Kidney tubule cell (primary cell): ENCODE measurements at regions not wholly inside any gene's neighbourhood (a gene's known extent, or its start where the extent isn't known, plus 50 kb on each side); places are given as distances from the start of the nearest gene placed in this dataset.

Source experiments
- DNase-seq: peaks from one replicate; pipeline ENCODE4 v3.0.0-alpha.2; 2018; ENCODE audit warnings: low spot score

DNA sequence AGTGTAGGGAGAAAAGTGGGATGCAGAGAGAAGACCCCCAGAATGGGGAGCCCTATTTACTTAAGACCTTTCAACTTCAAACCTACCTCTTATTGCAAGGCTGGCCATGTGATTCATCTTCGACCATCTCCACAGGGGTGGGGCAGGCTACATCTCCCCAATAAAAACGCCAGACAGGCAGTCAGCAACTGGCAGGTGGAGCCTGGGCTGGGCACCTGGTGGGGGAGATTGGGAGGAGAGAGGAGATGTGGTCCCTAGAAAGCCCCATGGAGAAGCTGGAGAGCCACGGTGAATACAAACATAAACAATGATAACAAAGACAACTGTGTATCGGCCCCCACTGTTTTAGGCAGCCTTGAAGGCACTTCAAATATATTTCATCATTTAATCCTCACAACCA, 336.7 kb upstream of the PROX1 start:
- no peak for DNase-seq

DNA sequence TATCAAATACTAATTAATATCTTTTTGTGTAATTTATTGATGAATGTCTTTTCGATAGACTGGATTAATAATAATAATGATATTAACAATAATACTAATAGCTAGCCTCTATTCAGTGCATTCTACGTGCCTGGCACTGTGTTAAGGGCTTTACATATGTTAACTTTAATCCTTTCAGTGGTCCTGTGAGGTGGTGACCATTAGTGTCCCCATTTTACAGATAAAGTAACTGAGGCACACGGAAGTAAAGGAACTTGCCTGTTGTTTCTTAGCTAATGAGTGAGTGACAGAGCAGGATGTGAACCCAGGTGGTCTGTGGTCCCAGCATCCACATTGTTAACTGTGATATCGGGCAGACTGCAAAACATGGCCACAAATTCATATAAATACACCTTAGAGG, 335.7 kb upstream of the PROX1 start:
- no peak for DNase-seq

- no peak for DNase-seq
These were observed 331.7 kb upstream of the PROX1 start for GRCh38 chr1:213656039-213656438.

DNA sequence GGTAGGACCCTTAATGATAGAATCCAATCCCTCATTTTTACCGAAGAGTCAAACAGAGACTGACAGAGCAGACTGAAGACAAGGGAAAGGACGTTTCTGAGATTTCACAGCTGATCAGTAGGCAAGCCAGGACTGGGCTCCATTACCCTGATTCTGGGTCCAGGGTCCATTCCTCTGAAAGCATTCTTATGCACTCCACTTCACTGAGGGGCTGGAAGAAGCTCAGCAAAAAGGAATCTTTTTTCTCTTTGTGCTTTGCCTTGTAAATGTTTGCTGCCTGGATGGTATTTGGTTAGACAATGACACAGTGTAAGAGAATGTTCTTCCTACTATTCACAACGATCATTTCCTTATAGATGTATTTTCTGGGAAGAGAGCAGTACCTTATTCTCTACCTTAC, 331.3 kb upstream of the PROX1 start:
- peak; percentile 20 for DNase-seq

GRCh38 chr1:213657013-213657412, 330.8 kb upstream of the PROX1 start:
- no peak for DNase-seq

- DNase-seq = no peak
These were observed 329.9 kb upstream of the PROX1 start for GRCh38 chr1:213657879-213658278.

DNA sequence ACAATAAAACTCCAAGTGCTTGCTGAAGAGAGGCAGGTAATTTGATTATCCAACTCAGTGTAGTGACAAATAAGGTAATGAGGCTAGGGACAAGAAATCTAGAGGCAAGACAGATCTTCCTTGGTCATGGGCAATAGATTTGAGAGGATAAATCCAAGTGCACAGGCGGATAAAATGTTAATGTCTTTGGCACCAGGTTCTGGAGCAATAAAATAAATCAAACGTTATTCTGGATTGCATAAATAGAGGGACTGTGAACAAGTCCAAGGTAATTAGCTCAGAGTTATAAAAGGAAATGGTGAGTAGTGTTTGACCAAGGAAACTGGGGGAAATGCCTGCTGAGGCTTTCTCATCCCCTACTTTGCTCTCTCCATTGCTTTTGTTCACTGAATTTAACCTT, 329.3 kb upstream of the PROX1 start:
- DNase-seq = no peak

DNA sequence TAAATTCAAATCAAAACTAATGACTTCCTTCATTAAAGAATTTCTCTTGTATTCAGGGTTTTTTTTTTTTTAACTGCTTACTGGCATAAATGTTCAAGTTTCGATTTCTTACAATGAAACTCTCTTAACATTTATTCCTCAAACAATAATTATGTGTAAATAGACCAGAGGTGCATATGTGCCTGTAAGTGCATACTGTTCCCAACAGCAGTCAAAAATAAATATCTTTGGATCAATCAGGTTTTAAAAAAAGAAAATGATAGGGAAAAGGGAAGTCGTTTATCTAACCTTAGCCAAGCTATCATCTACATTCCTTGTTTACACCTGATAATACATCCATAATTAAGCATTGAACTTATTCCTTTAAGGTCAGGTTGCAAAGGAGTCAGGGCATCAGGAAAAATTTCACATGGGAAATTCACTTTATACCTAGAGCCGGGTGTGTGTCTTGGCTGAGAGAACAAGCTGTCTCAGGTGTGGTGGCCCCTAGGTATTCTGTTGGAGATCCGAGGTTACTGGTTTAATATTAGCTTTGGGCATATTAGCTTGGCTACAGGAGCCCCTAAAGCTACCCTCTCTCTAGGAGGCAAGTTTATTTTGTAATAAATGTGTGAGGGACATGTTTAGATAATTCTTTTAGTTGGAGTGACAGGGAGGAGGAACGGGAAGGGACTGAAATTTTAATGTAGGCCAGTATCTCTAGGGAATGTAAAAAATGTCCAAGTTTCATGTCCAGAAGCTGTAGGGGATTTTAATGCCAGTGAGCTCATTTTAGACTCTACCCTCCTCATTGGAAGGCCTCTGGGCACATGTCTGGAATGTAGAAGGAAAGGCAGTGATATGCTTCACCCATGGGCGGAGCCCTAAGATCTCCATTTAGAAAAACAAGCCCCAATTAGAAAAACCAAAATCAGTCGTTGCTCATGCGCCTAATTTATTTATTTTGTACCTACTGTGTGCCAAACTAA, 327.9 kb upstream of the PROX1 start:
- no peak for DNase-seq

DNA sequence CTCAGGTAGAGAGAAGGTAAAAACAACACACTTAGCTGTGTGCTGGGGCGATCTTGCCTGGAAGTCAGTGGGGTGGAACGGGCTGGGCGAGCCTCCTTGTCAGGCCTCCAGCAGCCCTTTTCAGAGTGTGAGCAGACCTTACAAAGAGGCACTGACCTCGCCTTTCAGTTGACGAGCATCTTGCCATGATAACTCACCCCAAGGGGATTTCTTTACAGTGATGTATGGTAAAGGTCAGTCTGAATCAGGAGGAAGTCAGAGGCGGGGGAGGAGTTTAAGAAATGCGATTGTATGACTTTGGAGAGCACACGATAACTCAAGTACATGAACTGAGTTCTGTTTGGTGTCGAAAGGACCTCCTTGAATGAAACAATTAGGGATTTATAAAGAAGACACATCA, 326.5 kb upstream of the PROX1 start:
- no peak for DNase-seq

GRCh38 chr1:213666113-213666512, 321.7 kb upstream of the PROX1 start:
- DNase-seq = no peak

DNA sequence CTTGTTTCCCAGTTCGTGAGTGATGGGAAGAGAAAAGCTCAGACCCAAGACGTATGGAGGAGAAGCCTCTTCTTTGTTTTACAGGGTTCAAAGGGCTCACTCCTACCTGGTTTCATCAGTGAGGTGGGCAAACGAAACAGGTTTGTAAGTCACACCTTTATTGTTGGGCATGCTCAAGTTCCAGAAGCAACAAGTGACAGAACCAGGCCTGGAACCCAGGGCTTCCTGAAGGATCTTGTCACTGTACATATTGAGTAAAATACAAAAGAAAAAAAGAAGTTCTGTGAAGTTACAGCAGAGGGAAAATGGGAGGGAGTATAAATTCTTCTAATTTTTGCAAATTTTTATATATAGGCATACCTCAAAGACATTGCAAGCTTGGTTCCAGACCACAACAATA, 320.9 kb upstream of the PROX1 start:
- no peak for DNase-seq

- no peak for DNase-seq
These were observed 318.3 kb upstream of the PROX1 start for GRCh38 chr1:213669512-213669911.

DNA sequence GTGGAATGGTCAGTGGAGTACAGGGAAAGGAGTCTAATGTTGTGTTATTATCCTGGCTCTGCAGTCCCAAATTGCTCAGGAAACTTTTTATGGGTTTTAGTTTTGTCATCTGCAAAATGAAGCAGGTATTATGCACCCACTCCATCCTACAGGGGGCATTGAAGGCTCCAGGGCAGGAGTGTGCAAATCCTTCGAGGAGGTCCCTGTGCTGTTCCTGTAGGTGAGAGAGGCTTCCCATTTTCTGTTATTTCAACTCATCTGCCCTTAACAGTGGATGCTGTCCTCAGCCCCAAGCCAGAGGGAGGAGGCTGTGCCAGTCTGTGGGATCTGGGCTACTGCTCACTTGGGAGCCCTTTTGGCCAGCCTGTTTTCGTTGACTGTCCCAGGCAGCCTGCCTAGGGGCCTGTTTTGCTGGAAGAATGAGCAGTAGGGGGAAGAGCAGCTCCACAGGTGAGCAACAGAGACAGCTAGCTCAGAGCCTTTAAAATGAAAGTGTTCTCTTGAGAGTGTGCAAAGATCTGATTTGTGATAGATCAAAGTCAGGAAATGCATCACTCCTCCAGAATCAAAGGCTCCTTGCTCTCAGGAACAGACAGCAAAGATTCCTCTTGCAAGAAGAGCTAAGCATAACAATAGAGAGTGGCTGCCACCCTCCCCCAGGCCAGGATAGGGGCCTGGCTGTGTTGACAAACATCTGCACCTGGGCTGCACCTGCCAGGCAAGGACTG, 317.6 kb upstream of the PROX1 start:
- no peak for DNase-seq

- no peak for DNase-seq
These were observed 317.1 kb upstream of the PROX1 start for GRCh38 chr1:213670692-213671023.

DNA sequence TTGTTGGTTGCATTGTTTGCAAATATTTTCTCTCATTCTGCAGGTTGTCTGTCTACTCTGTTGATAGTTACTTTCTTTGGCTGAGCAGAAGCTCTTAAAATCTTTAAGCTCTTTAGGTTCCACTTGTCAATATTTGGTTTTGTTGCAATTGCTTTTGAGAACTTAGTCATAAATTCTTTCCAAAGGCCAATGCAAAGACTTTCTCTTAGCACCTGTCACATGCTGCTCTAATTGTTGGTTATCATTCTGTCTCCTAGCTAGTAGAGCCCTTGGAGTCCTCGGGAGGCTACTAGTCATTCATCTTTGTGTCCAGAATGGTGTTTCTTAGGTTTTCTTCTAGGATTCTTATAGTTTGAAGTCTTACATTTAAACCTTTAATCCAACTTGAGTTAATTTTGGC, 312.7 kb upstream of the PROX1 start:
- DNase-seq = no peak

DNA sequence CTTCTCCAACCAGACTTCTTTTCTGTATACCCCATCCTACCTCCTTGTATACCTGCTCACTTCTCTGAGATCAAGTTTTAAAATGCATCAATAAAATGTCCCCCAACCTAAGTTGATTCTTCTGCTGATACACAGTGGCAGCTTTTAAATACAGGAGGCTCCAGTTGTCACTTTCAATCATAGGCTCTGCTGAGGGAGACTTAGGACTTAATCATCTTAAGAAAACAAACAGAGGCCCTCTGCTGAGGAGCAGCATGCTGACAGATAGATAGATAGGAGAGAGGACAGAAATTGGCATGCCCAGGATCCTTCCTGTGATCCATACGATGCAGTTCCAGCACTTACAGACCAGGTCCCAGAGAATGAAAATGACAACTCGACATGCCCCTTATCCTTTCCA, 311.0 kb upstream of the PROX1 start:
- DNase-seq = no peak

DNA sequence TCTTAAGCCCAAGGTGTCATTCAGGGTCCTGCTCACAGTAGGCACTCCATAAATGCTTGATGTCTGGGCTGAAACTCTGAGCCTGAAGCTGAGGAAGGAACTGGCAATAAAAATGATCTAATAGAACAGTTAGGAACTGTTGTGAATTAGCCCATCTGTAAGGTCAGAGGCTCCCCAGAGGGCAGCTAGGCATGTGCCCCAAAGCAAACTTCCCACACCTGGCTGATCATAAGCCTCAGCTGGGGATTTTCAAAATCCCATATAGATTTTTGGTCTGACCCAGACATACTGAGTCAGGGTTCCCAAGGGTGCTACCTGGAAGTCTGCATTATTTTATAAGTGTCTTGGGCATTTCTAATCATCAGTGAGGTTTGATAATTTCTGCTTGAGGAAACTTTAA, 309.4 kb upstream of the PROX1 start:
- no peak for DNase-seq

DNA sequence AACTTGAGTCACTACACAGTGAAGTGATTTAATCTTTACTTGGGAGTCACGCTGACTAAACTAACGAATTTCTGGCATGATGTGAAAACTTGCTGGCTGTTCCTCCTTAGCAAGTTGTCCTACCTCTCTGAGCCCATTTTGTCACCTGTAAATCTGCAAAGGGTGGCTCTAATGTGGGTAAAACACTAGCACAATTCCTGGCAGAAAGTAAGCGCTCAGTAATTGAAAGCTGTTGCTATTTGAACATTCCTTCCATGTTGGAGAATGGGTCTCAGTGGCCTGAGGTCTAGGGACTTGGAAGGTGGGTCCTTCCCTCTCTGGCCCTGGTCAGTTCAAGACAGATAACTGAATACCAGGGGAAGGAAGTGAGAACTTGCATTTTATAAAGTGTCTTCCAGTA, 309.0 kb upstream of the PROX1 start:
- DNase-seq = no peak

GRCh38 chr1:213679153-213679552, 308.6 kb upstream of the PROX1 start:
- no peak for DNase-seq

GRCh38 chr1:213680677-213681325, 307.0 kb upstream of the PROX1 start:
- DNase-seq = no peak

DNA sequence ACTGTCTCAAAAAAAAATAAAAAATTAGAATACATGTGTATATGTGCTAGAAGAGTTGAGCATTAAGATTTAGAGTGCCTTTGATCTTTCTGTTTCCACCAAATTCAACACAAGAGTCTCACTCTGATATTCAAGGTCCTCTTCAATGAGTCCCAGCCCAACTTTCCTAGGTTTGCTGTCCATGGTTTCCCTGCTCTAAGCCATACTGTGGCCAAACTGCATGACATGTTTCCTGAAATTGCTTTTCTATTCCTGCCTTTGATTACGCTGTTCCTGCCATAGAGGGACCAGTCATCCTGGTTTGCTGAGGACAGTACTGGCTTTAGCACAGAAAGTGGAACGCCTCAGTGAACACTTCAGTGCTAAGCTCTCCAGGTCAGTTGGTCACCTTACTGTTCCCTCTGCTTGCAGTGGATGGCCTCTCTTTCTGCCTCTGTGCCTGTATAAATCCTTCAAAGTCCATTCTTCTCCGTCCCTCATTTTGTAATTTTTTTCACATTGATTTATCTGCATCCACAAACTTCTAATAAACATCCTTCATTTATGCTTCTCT, 305.9 kb upstream of the PROX1 start:
- no peak for DNase-seq

GRCh38 chr1:213683529-213683928, 304.2 kb upstream of the PROX1 start:
- DNase-seq = no peak

GRCh38 chr1:213684454-213684853, 303.3 kb upstream of the PROX1 start:
- no peak for DNase-seq
